Fibroblast of pulmonary artery (primary cell): ENCODE measurements at regions not wholly inside any gene's neighbourhood (a gene's known extent, or its start where the extent isn't known, plus 50 kb on each side); places are given as distances from the start of the nearest gene placed in this dataset.
"Not testable (repeated sequence)": the region's sequence is repeated elsewhere in the genome, so short reads cannot be mapped to it uniquely, and the experiment has no call there.

ENCODE experiments used
- DNase-seq: peaks from one replicate; pipeline ENCODE4 v3.0.0-alpha.2; 2010; ENCODE audit warnings: low read depth
- H3K4me3 ChIP-seq: replicated peaks from 2 replicates; pipeline ENCODE4 v1.5.1; 2011; ENCODE audit warnings: low read depth, mild to moderate bottlenecking, control low read depth, low read length, moderate library complexity
- CTCF ChIP-seq: IDR thresholded peaks from 2 replicates; pipeline ENCODE4 v1.5.1; 2011; ENCODE audit warnings: mild to moderate bottlenecking, control low read depth, low read length, inconsistent platforms; ENCODE audit errors: missing control alignments

- no peak for TF ChIP-seq CTCF
- DNase-seq = peak; percentile 51
- no peak overlapping the region for H3K4me3 ChIP-seq
Measured at GRCh38 chr6:47180633-47181032, 129.1 kb downstream of the TNFRSF21 start.

- no peak for DNase-seq
- H3K4me3 ChIP-seq = no peak overlapping the region
- TF ChIP-seq CTCF = no peak
Measured at GRCh38 chr6:47179286-47179685, 130.4 kb downstream of the TNFRSF21 start.

GRCh38 chr6:47175656-47176055 is 133.5 kb upstream of the ADGRF1 start:
- DNase-seq = no peak
- TF ChIP-seq CTCF = no peak

GRCh38 chr6:47174502-47175023 is 132.4 kb upstream of the ADGRF1 start:
- TF ChIP-seq CTCF = no peak
- H3K4me3 ChIP-seq = no peak overlapping the region
- DNase-seq = no peak

More at GRCh38 chr6:47175656-47176055, 133.5 kb upstream of the ADGRF1 start:
- no peak overlapping the region for H3K4me3 ChIP-seq

- DNase-seq, H3K4me3 ChIP-seq: not testable (repeated sequence)
Measured at GRCh38 chr6:47174063-47174462, 131.9 kb upstream of the ADGRF1 start.

- not testable (repeated sequence) for DNase-seq, H3K4me3 ChIP-seq
Measured at GRCh38 chr6:47173145-47173544, 131.0 kb upstream of the ADGRF1 start.

- TF ChIP-seq CTCF = no peak
- H3K4me3 ChIP-seq = no peak overlapping the region
- DNase-seq = peak; percentile 18
Measured at GRCh38 chr6:47170617-47170947, 128.4 kb upstream of the ADGRF1 start.

- TF ChIP-seq CTCF = no peak
- peak; percentile 84 for DNase-seq
Measured at GRCh38 chr6:47169785-47170616, 127.9 kb upstream of the ADGRF1 start.

More at GRCh38 chr6:47169785-47170616, 127.9 kb upstream of the ADGRF1 start:
- no peak overlapping the region for H3K4me3 ChIP-seq
